HCT116 (cell line): ENCODE measurements at regions not wholly inside any gene's neighbourhood (a gene's known extent, or its start where the extent isn't known, plus 50 kb on each side); places are given as distances from the start of the nearest gene placed in this dataset.

Experiments
- ATAC-seq: fragments of 200-7000 bp; cut with Tn5 transposase; 2 replicates; pipeline ENCODE4 v1.9.1; 2020; ENCODE audit warnings: mild to moderate bottlenecking, moderate library complexity
- BruUV-seq: library from RNA; stranded (reverse); fragments of 400-500 nt; replicated peaks from 2 replicates; lab custom pipeline; 2021; lab: Mats Ljungman, UMichigan
- CTCF ChIA-PET: fragments of 300-600 bp; sonication (Branson Sonifier 250); formaldehyde crosslinking; loops from one replicate; lab custom pipeline; 2021; ENCODE audit warnings: antibody characterized with exemption; lab: Charles Lee
- POLR2A ChIA-PET: fragments of 300-600, 350-600 bp; sonication (Branson Sonifier 250); formaldehyde crosslinking; loops from one replicate; lab custom pipeline; 2021; ENCODE audit warnings: antibody characterized with exemption; lab: Charles Lee
- RAD21 ChIA-PET, 2 experiments: fragments of 300-600 bp; sonication (Branson Sonifier 250); formaldehyde crosslinking; loops; one replicate each; lab custom pipeline; 2023; ENCODE audit warnings: low total read pairs in 2 of 2; ENCODE audit not compliant: uncharacterized antibody in 2 of 2, unreplicated experiment in 2 of 2, low non-redundant PET in 1 of 2; lab: Charles Lee
- DNase-seq: peaks from one replicate; pipeline ENCODE4 v3.0.0-alpha.2; 2010; ENCODE audit warnings: low read depth, low spot score
- H2AFZ ChIP-seq: fragments of 200-600 bp; shearing (Covaris generic), sonication (generic); 2 replicates; pipeline ENCODE4 v1.6.1; 2017; ENCODE audit warnings: low read depth, mixed run types, mixed read lengths, antibody characterized with exemption, low read length; ENCODE audit not compliant: poor library complexity, severe bottlenecking
- H3K27ac ChIP-seq: 2 replicates; pipeline ENCODE4 v1.5.1; 2012; ENCODE audit warnings: low read depth, low read length
- H3K27me3 ChIP-seq: fragments of 200-600 bp; sonication (generic); 2 replicates; pipeline ENCODE4 v1.6.1; 2016; ENCODE audit warnings: mixed run types, low read length, mixed read lengths; ENCODE audit not compliant: insufficient read depth
- H3K36me3 ChIP-seq, 2 experiments: fragments of 200-500 bp in 1 of 2; fragments of 200-600 bp in 1 of 2; sonication (Bioruptor generic) in 1 of 2; sonication (generic) in 1 of 2; 2 replicates each; pipeline versions ENCODE4 v1.5.1 to v1.6.1; 2014 to 2016; ENCODE audit warnings: low read length in 2 of 2, inconsistent platforms in 1 of 2, mixed read lengths in 1 of 2, mixed run types in 1 of 2; ENCODE audit not compliant: insufficient read depth in 2 of 2, control insufficient read depth in 1 of 2
- H3K4me1 ChIP-seq, 2 experiments: fragments of 200-600 bp in 1 of 2; sonication (generic) in 1 of 2; 2 replicates each; pipeline versions ENCODE4 v1.5.1 to v1.6.1; 2012 to 2017; ENCODE audit warnings: low read length in 2 of 2, inconsistent platforms in 1 of 2, mild to moderate bottlenecking in 1 of 2, mixed read lengths in 1 of 2, mixed run types in 1 of 2, moderate library complexity in 1 of 2; ENCODE audit not compliant: insufficient read depth in 2 of 2, control insufficient read depth in 1 of 2
- H3K4me2 ChIP-seq: fragments of 200-600 bp; sonication (generic); 2 replicates; pipeline ENCODE4 v1.6.1; 2017; ENCODE audit warnings: mixed run types, low read length, mixed read lengths
- H3K4me3 ChIP-seq, 2 experiments: fragments of 200-600 bp in 1 of 2; sonication (generic) in 1 of 2; replicated peaks in 1 of 2; 2 replicates each; pipeline ENCODE4 v1.5.1; 2011 to 2016; ENCODE audit warnings: low read length in 2 of 2, control low read depth in 1 of 2, low read depth in 1 of 2, mild to moderate bottlenecking in 1 of 2, mixed read lengths in 1 of 2, mixed run types in 1 of 2
- H3K79me2 ChIP-seq: fragments of 200-600 bp; sonication (generic); 2 replicates; pipeline ENCODE4 v1.6.1; 2017; ENCODE audit warnings: mild to moderate bottlenecking, mixed run types, low read length, moderate library complexity, mixed read lengths; ENCODE audit not compliant: insufficient read depth
- H3K9ac ChIP-seq: fragments of 200-600 bp; sonication (generic); 2 replicates; pipeline ENCODE4 v1.6.1; 2016; ENCODE audit warnings: low read length, mixed read lengths
- H3K9me2 ChIP-seq: fragments of 200-600 bp; sonication (generic), shearing (Covaris generic); 2 replicates; pipeline ENCODE4 v1.6.1; 2017; ENCODE audit warnings: mixed run types, mild to moderate bottlenecking, moderate library complexity; ENCODE audit not compliant: insufficient read depth
- H3K9me3 ChIP-seq, 2 experiments: fragments of 200-500 bp in 1 of 2; fragments of 200-600 bp in 1 of 2; sonication (Bioruptor generic) in 1 of 2; sonication (generic) in 1 of 2; 2 replicates each; pipeline ENCODE4 v1.6.1; 2014 to 2017; ENCODE audit warnings: low read length in 2 of 2, mixed read lengths in 2 of 2, inconsistent platforms in 1 of 2, low read depth in 1 of 2, mild to moderate bottlenecking in 1 of 2, mixed run types in 1 of 2, moderate library complexity in 1 of 2; ENCODE audit not compliant: control insufficient read depth in 1 of 2, insufficient read depth in 1 of 2
- H4K20me1 ChIP-seq: fragments of 200-600 bp; sonication (generic), shearing (Covaris generic); 2 replicates; pipeline ENCODE4 v1.6.1; 2017; ENCODE audit warnings: mixed run types, mild to moderate bottlenecking, moderate library complexity; ENCODE audit not compliant: insufficient read depth
- CBX3 ChIP-seq: IDR thresholded peaks from 2 replicates; pipeline ENCODE4 v1.6.1; 2012; ENCODE audit warnings: low read depth
- EGR1 ChIP-seq: IDR thresholded peaks from 2 replicates; pipeline ENCODE4 v1.6.1; 2012; ENCODE audit warnings: low read depth
- ELF1 ChIP-seq: IDR thresholded peaks from 2 replicates; pipeline ENCODE4 v1.6.1; 2012; ENCODE audit warnings: low read depth, borderline replicate concordance
- JUND ChIP-seq: IDR thresholded peaks from 2 replicates; pipeline ENCODE4 v1.6.1; 2012
- POLR2A ChIP-seq: IDR thresholded peaks from 2 replicates; pipeline ENCODE4 v1.7.0; 2011; ENCODE audit warnings: borderline replicate concordance; ENCODE audit not compliant: insufficient read depth, insufficient read length; ENCODE audit errors: extremely low read depth
- POLR2AphosphoS5 ChIP-seq: IDR thresholded peaks from 2 replicates; pipeline ENCODE4 v1.6.1; 2011; ENCODE audit warnings: mild to moderate bottlenecking, low read depth, low read length, moderate library complexity
- SIN3A ChIP-seq: IDR thresholded peaks from 2 replicates; pipeline ENCODE4 v1.6.1; 2012; ENCODE audit warnings: low read depth
- SP1 ChIP-seq: IDR thresholded peaks from 2 replicates; pipeline ENCODE4 v1.6.1; 2012; ENCODE audit warnings: low read depth
- SRF ChIP-seq: IDR thresholded peaks from 2 replicates; pipeline ENCODE4 v1.6.1; 2012; ENCODE audit warnings: low read depth
- TCF7L2 ChIP-seq: IDR thresholded peaks from 2 replicates; pipeline ENCODE4 v1.7.0; 2011; ENCODE audit warnings: borderline replicate concordance, inconsistent platforms; ENCODE audit not compliant: insufficient read depth, insufficient read length; ENCODE audit errors: extremely low read depth
- YY1 ChIP-seq: IDR thresholded peaks from 2 replicates; pipeline ENCODE4 v1.6.1; 2011; ENCODE audit warnings: low read length, low read depth, moderate library complexity, mild to moderate bottlenecking; ENCODE audit not compliant: insufficient replicate concordance; ENCODE audit errors: extremely low read depth
- ZBTB33 ChIP-seq: IDR thresholded peaks from 2 replicates; pipeline ENCODE4 v1.6.1; 2011; ENCODE audit warnings: mild to moderate bottlenecking, low read length, moderate library complexity; ENCODE audit not compliant: insufficient replicate concordance; ENCODE audit errors: extremely low read depth
- ZFX ChIP-seq: fragments of 450-650 bp; IDR thresholded peaks from 2 replicates; pipeline ENCODE4 v1.6.1; 2017
- ZNF274 ChIP-seq: fragments of 200-500 bp; sonication (Bioruptor generic); IDR thresholded peaks from 2 replicates; pipeline ENCODE4 v1.6.1; 2014; ENCODE audit warnings: mild to moderate bottlenecking, low read depth, low read length, inconsistent platforms
- intact Hi-C: fragments of 100-400 bp; cut with micrococcal nuclease; formaldehyde crosslinking; loops from 2 replicates; pipeline ENCODE4 v1.10.0; 2022
- TF ChIP-seq, protein P1 (sequence below): IDR thresholded peaks from 2 replicates; pipeline ENCODE4 v1.6.1; 2012

- Histone ChIP-seq H3K4me1 (no peaks in the 10 kb centered on the region), H3K4me2 (no peak overlapping the region), H3K9ac (no peak overlapping the region), H3K79me2 (no peaks in the 10 kb centered on the region), H3K27ac (no peak overlapping the region), H3K4me3 (no peak overlapping the region), H3K27me3 (peaks cover 38% of the 10 kb centered on the region), H3K36me3 (no peaks in the 10 kb centered on the region), H3K9me2 (no peaks in the 10 kb centered on the region), H4K20me1 (no peaks in the 10 kb centered on the region), H2AFZ (no peak overlapping the region), H3K9me3 (no peaks in the 10 kb centered on the region)
- intact Hi-C loops, result no loop called here
- BruUV-seq, result no TSS peak
- DNase-seq, result no peak
- RAD21 ChIA-PET, result no interaction called here
- POLR2A ChIA-PET, result no interaction called here
- TF ChIP-seq JUND (no peak), CBX3 (no peak), ELF1 (no peak), ZFX (no peak), POLR2A (no peak), EGR1 (no peak), POLR2AphosphoS5 (no peak), SIN3A (no peak), SP1 (no peak), ZNF274 (no peak), YY1 (no peak)
- TF ChIP-seq, protein P1, sequence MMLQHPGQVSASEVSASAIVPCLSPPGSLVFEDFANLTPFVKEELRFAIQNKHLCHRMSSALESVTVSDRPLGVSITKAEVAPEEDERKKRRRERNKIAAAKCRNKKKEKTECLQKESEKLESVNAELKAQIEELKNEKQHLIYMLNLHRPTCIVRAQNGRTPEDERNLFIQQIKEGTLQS, result no peak
- CTCF ChIA-PET, result no interaction called here
- no peak for ATAC-seq
These were observed 289.3 kb upstream of the PODXL start for GRCh38 chr7:131845573-131846314.

- H3K9ac ChIP-seq, result no peak overlapping the region
- H3K9me3 ChIP-seq, result no peaks in the 10 kb centered on the region
- H3K27ac ChIP-seq, result no peak overlapping the region
- no peaks in the 10 kb centered on the region for H3K36me3 ChIP-seq
- no TSS peak for BruUV-seq
- no peaks in the 10 kb centered on the region for H3K79me2 ChIP-seq
- no peaks in the 10 kb centered on the region for H3K9me2 ChIP-seq
- intact Hi-C loops, result no loop called here
- CTCF ChIA-PET, result interaction anchor here (1.4 kb wide), 1 partner anchor 15 kb away, joined by 4 read pairs; no protein-coding TSS in a partner anchor
- peaks cover 47% of the 10 kb centered on the region for H3K27me3 ChIP-seq
- RAD21 ChIA-PET, result no interaction called here
- DNase-seq (no peak), ATAC-seq (0 out of 2 replicates have a peak, but pooled peaks have one; percentile 25)
- no peak overlapping the region for H2AFZ ChIP-seq
- no peaks in the 10 kb centered on the region for H3K4me1 ChIP-seq
- POLR2A ChIA-PET, result no interaction called here
- no peak overlapping the region for H3K4me3 ChIP-seq
- no peaks in the 10 kb centered on the region for H4K20me1 ChIP-seq
- no peak overlapping the region for H3K4me2 ChIP-seq
- TF ChIP-seq ELF1 (no peak), POLR2AphosphoS5 (no peak), POLR2A (no peak), SIN3A (no peak), JUND (no peak), CBX3 (no peak), SRF (no peak), ZFX (no peak), ZBTB33 (no peak), TCF7L2 (no peak), YY1 (no peak)
These were observed 287.9 kb upstream of the PODXL start for GRCh38 chr7:131844369-131844768.
